ENCODE measurements at regions not wholly inside any gene's neighbourhood (a gene's known extent, or its start where the extent isn't known, plus 50 kb on each side); places are given as distances from the start of the nearest gene placed in this dataset.
"Not testable (repeated sequence)": the region's sequence is repeated elsewhere in the genome, so short reads cannot be mapped to it uniquely, and the experiment has no call there.

GRCh38 chr20:51154708-51155690, 132.1 kb upstream of the KCNG1 start:
- DNase-seq = peak; percentile 53

- peak; percentile 61 for DNase-seq
Observed at GRCh38 chr20:51153867-51154707, 131.2 kb upstream of the KCNG1 start.

- DNase-seq = no peak
Observed at GRCh38 chr20:51148941-51149340, 126.0 kb upstream of the KCNG1 start.

DNA sequence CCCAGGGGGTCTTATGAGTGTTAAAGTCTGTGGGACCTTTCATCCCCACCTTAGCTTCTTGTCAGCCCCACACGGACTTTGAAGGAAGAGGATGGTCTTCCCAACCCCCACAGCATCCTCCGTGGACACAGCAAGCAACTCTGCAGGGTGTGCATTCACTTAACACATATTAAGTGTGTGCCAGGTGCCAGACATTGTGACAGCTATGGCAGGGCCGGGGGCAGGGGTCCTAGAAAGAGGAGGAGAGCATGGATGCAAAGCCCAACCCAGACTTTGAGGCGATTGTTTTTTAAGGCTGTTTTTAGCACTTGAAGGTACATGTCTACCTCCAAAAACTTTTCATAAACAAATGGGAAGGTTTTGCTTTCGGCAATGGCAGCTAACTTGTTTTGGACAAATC, 121.6 kb upstream of the KCNG1 start:
- DNase-seq = no peak

DNA sequence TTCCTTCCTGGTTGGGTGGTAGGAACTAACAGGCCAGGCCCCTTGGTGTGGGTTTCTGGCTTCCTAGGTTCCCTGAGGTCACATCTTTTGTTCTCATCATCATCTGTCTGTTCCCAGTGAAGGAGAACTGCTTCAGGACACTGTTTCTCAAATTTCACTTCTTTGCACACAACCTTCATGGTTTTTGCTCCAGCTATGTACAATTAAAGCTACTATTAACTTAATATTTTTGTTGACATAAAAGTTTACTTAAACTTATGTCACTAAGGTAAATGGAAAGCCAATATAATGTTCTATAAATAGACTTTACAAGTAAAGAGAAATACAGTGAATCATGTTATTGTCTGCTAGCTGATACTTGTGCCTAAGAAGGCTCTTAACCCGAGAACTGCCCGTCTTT, 120.7 kb upstream of the KCNG1 start:
- DNase-seq = no peak

GRCh38 chr20:51142448-51142847, 119.5 kb upstream of the KCNG1 start:
- DNase-seq = no peak

DNA sequence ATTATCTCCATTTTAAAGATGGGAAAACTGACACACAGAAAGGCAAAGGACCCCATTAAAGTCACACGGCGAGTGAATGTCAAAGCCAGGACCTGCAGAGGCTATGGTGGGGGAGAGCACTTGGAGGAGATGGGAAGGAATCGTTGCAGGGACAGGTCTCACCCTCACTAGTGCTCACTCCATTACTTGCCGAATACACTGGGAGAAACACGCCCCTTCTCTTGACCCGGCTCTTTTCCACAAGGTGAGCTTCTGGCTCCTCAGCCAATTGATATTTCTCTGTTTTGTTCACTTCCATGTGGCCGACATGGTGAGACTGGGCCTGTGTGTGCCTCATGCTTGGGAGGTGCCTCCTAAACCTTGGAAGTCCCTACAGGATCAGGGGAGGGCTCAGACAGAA, 117.8 kb upstream of the KCNG1 start:
- DNase-seq = no peak

DNA sequence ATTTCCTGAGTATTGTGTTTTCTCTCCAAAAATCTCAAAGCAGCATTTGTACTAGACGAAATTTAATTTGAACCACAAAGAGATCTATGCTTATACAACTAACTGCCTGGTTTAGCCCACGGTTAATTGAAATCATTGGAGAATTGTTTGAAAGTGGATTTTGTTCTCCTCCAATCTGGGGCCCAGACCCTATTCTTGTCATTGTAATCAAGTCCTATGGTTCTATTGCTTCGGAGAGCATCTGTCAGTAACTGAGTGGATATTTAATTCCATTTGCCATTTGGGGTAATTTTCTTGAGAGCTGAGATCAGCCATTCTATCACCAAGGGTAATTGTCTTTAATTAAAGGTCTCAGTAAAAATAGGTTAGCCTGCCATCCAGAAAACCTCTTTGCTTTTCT, 117.0 kb upstream of the KCNG1 start:
- DNase-seq = no peak

DNA sequence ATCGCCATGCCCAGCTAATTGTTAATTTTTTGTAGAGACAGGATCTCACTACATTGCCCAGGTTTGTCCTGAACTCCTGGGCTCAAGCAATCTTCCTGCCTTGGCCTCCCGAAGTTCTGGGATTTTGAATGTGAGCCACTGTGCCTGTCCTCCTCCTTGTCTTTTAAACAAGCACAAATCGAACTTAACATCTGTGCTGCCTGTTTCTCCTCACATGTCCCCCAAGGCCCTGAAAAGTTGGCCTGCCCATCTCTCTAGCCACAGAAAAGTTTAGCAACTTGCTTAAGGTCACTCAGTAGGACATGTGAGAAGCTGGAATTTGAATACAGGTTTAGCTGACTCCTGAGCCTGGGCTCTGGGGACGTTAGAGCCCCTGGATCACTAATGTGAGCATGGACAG, 115.7 kb upstream of the KCNG1 start:
- DNase-seq = no peak

DNA sequence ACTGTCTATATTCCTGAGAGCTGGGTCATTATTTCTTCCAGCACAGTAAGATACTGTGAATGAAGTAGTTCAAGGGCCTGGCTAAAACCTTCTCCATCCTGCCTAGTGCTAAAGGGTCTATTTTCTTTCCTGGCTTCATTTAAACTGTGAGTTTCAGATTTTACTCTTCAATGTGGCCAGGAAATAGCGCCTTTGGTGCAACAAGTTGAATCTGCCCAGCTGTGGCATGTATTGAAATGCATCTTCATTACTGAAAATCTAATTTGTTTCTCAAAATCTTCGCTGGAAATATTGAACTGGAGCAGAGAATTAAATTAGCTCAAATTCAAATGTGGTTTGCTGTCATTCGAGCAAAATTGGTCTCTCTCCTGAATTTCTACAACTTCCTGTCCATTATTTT, 114.6 kb upstream of the KCNG1 start:
- DNase-seq = no peak

GRCh38 chr20:51135926-51136715, 113.2 kb upstream of the KCNG1 start:
- DNase-seq = no peak

DNA sequence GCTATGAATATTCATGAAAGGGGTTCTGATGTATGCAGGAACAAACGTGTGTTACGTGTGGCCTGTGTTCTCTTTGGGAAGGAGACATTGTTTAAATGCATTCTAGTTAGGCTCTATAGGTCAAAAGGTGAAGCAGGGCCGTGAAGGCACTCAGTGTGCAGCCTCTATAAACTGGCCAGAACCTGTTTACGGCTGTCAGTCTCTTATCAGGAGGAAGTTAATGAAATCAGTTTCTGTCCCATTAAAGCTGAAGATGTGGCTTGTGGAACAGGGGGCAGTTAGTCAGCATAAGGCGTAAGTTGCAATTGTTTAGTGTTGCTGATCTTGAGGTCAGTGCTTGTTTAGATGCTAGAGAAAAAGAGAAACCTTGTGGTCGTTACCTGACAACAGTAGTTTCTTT, 111.5 kb upstream of the KCNG1 start:
- no peak for DNase-seq

DNA sequence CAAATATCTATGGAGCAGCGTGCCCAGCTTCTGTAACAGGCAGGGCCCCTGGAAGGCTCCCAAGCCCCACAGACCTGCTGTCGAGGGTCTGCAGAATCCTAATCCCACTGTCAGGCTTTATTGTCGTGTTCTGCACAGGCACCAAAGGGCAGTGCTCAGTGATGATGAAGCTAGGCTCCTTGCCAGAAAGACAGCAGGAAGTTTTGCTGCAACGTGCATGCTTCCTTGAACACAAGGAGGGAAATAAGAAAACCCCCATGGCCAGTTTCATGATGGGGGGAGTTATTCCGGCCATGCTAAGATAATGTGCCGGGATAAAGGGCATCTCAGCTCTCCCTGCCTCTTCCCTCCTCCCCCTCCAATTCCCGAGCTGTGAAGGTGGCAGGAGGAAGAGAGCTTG, 109.4 kb upstream of the KCNG1 start:
- peak; percentile 19 for DNase-seq

DNA sequence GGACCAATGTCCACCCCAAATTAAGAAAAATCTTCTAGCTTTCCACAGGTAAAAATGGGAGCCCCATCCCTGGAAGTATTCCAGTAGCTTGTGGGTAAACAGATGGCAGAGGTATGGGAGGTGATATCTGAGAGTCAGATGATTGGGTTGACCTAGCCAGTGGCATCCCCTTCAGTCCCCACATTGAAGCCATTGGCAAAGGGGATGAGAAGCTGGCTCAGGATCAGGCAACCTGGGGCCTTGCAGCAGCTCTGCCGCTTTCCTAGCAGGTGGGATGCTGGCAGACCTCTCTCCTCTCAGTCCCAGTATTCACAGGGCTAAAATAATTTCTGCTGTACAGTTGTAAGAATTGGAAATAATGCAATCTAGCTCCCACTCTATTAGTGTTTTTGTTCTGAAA, 108.9 kb upstream of the KCNG1 start:
- DNase-seq = no peak

DNA sequence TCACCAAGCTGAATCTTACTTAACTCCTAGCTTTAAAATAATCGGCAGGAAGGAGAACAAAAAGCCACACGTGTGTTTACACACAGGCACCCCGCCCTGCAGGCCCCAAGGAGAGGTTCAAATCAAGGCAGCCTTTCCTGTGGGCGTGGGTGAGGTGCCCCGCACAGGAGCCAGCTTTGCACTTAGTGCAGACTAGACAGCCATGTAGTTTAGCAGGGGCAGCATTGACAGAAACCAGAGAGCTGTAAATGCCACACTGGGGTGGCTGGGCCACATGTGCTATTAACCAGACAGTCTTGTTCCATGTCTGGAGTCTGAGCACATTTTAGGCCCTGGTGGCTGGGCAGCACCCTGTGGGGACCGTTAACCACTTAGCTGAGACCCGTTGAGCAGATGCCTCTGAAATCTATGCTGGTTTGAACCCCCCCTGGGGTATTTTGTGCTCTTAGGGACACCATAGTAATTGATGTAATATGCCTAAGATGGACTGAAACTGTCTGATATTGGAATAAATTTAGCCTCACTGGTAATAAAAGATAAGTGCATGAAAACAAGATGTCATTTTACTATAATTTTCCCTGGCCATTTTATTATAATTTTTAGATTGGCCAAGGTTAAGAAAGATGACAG, 106.4 kb upstream of the KCNG1 start:
- no peak for DNase-seq

DNA sequence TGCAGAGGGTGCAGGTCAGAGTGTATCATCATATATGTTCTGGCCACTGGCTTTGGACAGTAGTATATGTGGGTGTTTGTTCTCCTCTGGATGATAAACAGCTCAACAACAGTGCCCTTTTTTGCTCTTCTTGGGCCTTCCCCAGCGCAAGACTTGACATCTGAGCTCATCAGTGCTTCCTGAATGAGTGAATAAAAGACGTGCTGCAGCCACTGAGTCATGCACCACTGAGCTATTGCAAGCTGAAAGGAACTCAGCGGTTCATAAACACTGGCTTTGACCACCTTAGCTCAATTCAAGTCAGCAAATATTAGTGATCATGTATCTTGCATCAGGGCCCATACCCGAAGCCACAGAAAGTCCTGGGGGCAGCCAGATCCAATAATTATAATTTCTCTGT, 105.3 kb upstream of the KCNG1 start:
- no peak for DNase-seq

DNA sequence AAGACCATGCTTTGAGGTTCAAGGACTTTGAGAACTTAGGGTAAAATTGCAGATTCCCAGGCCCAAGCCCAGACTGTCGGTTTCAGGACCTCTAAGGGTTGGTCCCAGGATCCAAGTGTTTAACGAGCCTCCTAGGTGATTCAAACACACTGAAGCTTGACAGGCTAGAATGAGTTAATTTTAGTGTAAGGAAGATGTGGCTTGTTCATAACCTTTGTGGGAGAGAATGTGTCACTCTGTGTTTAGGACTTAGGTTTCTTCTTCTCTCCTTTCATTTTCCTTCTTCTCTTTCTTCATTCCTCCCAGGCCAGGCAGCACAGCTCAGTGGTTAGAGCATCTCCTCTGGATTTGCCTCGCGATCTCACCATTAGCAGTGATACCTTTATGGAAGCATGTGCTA, 104.8 kb upstream of the KCNG1 start:
- DNase-seq = no peak

DNA sequence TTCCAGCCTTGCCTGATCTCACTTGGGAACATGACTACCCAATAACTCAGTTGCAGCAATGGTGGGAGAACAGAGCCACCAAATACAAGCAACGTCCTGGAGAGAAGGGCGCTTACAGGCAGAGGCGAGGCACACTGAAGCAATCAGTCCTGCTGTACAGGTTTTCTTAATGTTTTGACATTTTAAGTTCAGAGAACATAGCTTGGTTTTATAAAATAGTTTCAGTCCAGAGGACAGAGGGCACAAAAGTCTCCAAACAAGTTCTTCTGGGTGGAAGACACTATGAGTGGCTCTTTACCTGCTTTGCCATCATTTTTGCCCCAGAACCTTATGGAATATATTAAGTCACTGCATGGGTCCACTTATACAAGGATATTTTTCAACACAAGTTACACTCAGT, 103.4 kb upstream of the KCNG1 start:
- no peak for DNase-seq

DNA sequence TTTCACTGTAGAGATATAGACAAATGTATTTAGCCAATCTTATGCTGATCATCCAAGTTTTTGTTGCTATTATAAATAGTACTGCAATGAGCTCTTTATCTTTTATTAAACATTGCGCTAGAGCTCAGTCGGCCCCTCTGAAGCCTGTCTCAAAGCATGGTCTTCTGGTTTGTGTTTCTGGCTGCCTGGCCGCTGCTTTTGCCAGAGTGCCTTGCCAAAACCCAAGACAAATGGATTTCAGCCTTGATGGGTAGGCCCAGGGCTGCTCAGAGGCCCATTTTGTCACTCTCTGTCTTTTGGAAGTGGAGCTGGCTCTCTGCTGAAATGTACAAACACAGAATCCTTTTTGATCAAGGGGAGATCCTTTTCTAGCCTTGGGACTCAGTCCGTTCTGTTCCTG, 102.9 kb upstream of the KCNG1 start:
- no peak for DNase-seq

- no peak for DNase-seq
Observed at GRCh38 chr20:51125105-51125504, 102.2 kb upstream of the KCNG1 start.

DNA sequence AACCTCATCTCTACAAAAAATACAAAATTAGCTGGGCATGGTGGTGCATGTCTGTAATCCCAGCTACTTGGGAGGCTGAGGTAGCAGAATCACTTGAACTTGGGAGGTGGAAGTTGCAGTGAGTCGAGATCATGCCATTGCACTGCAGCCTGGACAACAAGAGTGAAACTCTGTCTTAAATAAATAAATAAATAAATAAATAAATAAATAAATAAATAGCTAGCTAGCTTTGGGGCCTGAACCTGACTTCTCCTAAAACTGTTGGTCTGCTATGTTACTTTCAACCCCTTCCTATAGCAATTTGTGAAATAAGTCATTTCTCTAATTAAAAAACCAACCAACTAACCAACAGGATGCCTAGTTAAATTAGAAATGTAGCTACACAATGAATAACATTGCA, 101.0 kb upstream of the KCNG1 start:
- not testable (repeated sequence) for DNase-seq

DNA sequence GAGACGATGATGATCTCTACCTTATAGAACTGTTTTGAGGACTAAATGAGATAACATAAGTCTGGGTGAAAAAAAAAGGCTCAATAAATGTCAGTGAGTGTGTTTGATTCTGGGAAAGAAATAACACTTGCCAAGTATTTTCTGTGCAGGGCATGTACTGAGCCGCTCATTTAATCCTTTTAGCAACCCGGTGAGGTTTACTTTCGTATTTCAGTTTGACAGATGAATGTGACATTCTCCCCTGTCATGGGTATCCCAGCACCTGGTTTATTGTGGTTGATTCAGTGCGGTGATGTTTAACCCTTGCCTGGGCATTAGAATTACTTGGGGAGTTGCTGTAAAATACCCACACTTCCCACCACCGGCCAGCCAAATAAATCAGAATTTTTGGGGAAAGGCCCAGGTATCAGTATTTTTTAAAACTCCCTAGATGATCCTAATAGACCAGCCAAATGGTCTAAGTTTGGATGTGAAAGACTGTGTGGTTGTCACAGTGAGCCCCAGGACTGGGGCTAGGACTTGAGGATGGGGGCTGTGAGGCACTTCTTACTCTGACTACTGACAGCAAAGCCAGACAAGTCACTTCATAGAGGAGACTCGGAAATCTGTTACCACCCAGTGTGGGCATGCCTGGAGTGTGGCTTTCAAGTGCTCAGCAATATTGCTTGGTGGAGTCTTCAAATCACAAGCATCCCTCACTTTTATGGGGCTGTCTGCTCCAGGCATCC, 100.2 kb upstream of the KCNG1 start:
- DNase-seq = no peak
